ENCODE measurements at regions not wholly inside any gene's neighbourhood (a gene's known extent, or its start where the extent isn't known, plus 50 kb on each side); places are given as distances from the start of the nearest gene placed in this dataset.

- Histone ChIP-seq H3K27ac (ENCODE audit: low read length) (no peak overlapping the region), H3K9me3 (ENCODE audit: control insufficient read depth in 2 of 2, low read length in 2 of 2) (no peaks in the 10 kb centered on the region), H3K27me3 (ENCODE audit: control insufficient read depth in 1 of 2, insufficient read depth in 2 of 2, low read length in 2 of 2) (no peaks in the 10 kb centered on the region), H3K36me3 (ENCODE audit: control insufficient read depth in 2 of 2, insufficient read depth in 2 of 2, low read length in 2 of 2) (no peaks in the 10 kb centered on the region), H3K4me3 (ENCODE audit: low read length in 2 of 2) (no peak overlapping the region), H3K9ac (ENCODE audit: low read length in 2 of 2) (no peak overlapping the region), H3K4me1 (ENCODE audit: control insufficient read depth, insufficient read depth, low read length) (peaks cover 5% of the 10 kb centered on the region)
These were observed 76.8 kb upstream of the ANKH start for GRCh38 chr5:14948383-14948782.

DNA sequence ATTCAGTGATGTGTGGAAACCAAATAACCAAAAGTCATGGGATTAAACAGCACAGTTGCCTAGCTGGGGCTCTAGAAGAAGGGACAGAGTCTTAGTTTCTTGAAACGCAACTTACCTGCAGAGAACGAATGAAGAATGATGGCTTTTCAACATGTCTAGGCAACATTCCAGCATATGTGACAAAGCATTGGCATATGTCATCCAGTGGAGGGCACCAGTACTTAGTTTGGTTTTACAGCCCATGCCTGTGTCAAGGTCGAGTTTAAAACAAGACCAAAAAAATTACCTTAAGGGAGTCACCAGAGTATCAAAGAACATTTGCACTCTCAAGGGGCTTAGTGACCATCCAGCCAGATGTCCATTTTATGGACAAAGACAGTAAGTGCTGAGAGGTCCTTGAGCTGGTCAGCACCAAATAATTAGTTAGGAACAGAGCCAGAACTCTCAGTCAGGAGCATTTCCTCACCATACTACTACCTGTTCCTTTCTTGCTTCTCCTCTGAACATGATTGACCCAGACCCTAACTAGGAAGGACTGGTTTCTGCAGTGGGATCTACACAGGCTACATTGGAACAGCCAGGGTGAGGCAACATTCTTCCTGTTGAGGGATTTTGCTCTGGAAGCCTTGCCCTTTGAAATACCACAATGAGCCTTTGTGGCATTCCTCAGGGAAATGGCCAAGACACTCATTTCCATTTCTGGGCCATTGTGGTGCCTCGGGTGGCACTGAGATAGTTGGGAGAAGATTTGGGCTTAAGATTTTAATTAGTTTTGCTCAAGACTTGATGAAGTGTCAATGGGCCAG is 75.4 kb upstream of the ANKH start:
- Histone ChIP-seq H3K27ac (ENCODE audit: low read length) (no peak overlapping the region), H3K9me3 (ENCODE audit: control insufficient read depth in 2 of 2, low read length in 2 of 2) (no peaks in the 10 kb centered on the region), H3K4me1 (ENCODE audit: control insufficient read depth, insufficient read depth, low read length) (no peaks in the 10 kb centered on the region), H3K9ac (ENCODE audit: low read length in 2 of 2) (no peak overlapping the region), H3K36me3 (ENCODE audit: control insufficient read depth in 2 of 2, insufficient read depth in 2 of 2, low read length in 2 of 2) (no peaks in the 10 kb centered on the region), H3K4me3 (ENCODE audit: low read length in 2 of 2) (no peak overlapping the region), H3K27me3 (ENCODE audit: control insufficient read depth in 1 of 2, insufficient read depth in 2 of 2, low read length in 2 of 2) (no peaks in the 10 kb centered on the region)

GRCh38 chr5:14945450-14945849 is 73.9 kb upstream of the ANKH start:
- Histone ChIP-seq H3K9ac (ENCODE audit: low read length in 2 of 2) (no peak overlapping the region), H3K27me3 (ENCODE audit: control insufficient read depth in 1 of 2, insufficient read depth in 2 of 2, low read length in 2 of 2) (no peaks in the 10 kb centered on the region), H3K9me3 (ENCODE audit: control insufficient read depth in 2 of 2, low read length in 2 of 2) (no peaks in the 10 kb centered on the region), H3K27ac (ENCODE audit: low read length) (no peak overlapping the region), H3K4me3 (ENCODE audit: low read length in 2 of 2) (no peak overlapping the region), H3K36me3 (ENCODE audit: control insufficient read depth in 2 of 2, insufficient read depth in 2 of 2, low read length in 2 of 2) (no peaks in the 10 kb centered on the region), H3K4me1 (ENCODE audit: control insufficient read depth, insufficient read depth, low read length) (no peaks in the 10 kb centered on the region)

DNA sequence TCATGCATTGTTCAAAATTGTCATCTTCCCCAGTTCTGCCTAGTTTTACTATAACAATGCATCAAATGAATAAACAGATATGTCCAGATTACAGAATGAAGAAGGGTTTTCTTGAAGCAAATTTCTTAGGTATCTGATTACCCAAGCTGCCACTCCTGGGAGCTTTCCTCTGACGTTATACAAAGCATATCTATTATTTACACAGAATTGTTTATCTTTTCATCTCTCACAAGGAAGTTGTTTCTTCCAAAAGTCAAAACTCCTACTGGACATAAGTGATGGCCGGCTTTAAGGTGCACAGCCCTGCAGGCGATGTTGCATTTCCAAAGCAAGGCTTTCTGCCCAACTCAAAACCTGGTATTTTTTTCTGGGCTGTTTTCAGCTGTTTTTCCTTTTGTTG is 73.4 kb upstream of the ANKH start:
- H3K4me3 ChIP-seq (ENCODE audit: low read length in 2 of 2) = no peak overlapping the region
- H3K9me3 ChIP-seq (ENCODE audit: control insufficient read depth in 2 of 2, low read length in 2 of 2) = no peaks in the 10 kb centered on the region
- no peak overlapping the region for H3K27ac ChIP-seq (ENCODE audit: low read length)
- no peak overlapping the region for H3K9ac ChIP-seq (ENCODE audit: low read length in 2 of 2)
- H3K4me1 ChIP-seq (ENCODE audit: control insufficient read depth, insufficient read depth, low read length) = no peaks in the 10 kb centered on the region
- no peaks in the 10 kb centered on the region for H3K36me3 ChIP-seq (ENCODE audit: control insufficient read depth in 2 of 2, insufficient read depth in 2 of 2, low read length in 2 of 2)
- no peaks in the 10 kb centered on the region for H3K27me3 ChIP-seq (ENCODE audit: control insufficient read depth in 1 of 2, insufficient read depth in 2 of 2, low read length in 2 of 2)

- Histone ChIP-seq H3K36me3 (ENCODE audit: control insufficient read depth in 2 of 2, insufficient read depth in 2 of 2, low read length in 2 of 2) (no peaks in the 10 kb centered on the region), H3K9ac (ENCODE audit: low read length in 2 of 2) (no peak overlapping the region), H3K27me3 (ENCODE audit: control insufficient read depth in 1 of 2, insufficient read depth in 2 of 2, low read length in 2 of 2) (no peaks in the 10 kb centered on the region), H3K27ac (ENCODE audit: low read length) (no peak overlapping the region), H3K4me1 (ENCODE audit: control insufficient read depth, insufficient read depth, low read length) (no peaks in the 10 kb centered on the region), H3K9me3 (ENCODE audit: control insufficient read depth in 2 of 2, low read length in 2 of 2) (no peaks in the 10 kb centered on the region), H3K4me3 (ENCODE audit: low read length in 2 of 2) (no peak overlapping the region)
These were observed 72.8 kb upstream of the ANKH start for GRCh38 chr5:14944350-14944739.

- Histone ChIP-seq H3K4me1 (ENCODE audit: control insufficient read depth, insufficient read depth, low read length) (no peaks in the 10 kb centered on the region), H3K9ac (ENCODE audit: low read length in 2 of 2) (no peak overlapping the region), H3K36me3 (ENCODE audit: control insufficient read depth in 2 of 2, insufficient read depth in 2 of 2, low read length in 2 of 2) (no peaks in the 10 kb centered on the region), H3K27ac (ENCODE audit: low read length) (no peak overlapping the region), H3K9me3 (ENCODE audit: control insufficient read depth in 2 of 2, low read length in 2 of 2) (no peaks in the 10 kb centered on the region), H3K4me3 (ENCODE audit: low read length in 2 of 2) (no peak overlapping the region), H3K27me3 (ENCODE audit: control insufficient read depth in 1 of 2, insufficient read depth in 2 of 2, low read length in 2 of 2) (no peaks in the 10 kb centered on the region)
These were observed 70.6 kb upstream of the ANKH start for GRCh38 chr5:14942212-14942611.

GRCh38 chr5:14937254-14937653 is 65.7 kb upstream of the ANKH start:
- Histone ChIP-seq H3K27ac (ENCODE audit: low read length) (no peak overlapping the region), H3K27me3 (ENCODE audit: control insufficient read depth in 1 of 2, insufficient read depth in 2 of 2, low read length in 2 of 2) (no peaks in the 10 kb centered on the region), H3K4me1 (ENCODE audit: control insufficient read depth, insufficient read depth, low read length) (no peaks in the 10 kb centered on the region), H3K36me3 (ENCODE audit: control insufficient read depth in 2 of 2, insufficient read depth in 2 of 2, low read length in 2 of 2) (no peaks in the 10 kb centered on the region), H3K4me3 (ENCODE audit: low read length in 2 of 2) (no peak overlapping the region), H3K9me3 (ENCODE audit: control insufficient read depth in 2 of 2, low read length in 2 of 2) (no peaks in the 10 kb centered on the region), H3K9ac (ENCODE audit: low read length in 2 of 2) (no peak overlapping the region)

DNA sequence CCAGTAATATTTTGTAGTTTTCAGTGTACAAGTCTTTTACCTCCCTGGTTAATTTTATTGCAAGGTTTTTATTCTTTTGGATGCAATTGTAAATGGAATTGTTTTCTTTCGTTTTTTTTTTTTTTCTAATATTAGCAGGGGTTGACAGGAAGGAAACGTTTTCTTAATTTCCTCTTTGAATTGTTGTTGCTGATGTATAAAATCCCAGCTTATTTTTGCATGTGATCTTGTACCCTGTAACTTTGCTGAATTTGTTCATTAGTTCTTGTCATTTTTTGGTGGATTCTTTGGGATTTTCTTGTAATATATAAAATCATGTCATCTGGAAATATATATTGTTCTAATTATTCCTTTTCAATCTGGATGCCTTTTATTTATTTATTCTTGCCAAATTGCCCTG is 65.0 kb upstream of the ANKH start:
- H3K9ac ChIP-seq (ENCODE audit: low read length in 2 of 2) = no peak overlapping the region
- no peak overlapping the region for H3K4me3 ChIP-seq (ENCODE audit: low read length in 2 of 2)
- H3K27ac ChIP-seq (ENCODE audit: low read length) = no peak overlapping the region
- no peaks in the 10 kb centered on the region for H3K36me3 ChIP-seq (ENCODE audit: control insufficient read depth in 2 of 2, insufficient read depth in 2 of 2, low read length in 2 of 2)
- H3K9me3 ChIP-seq (ENCODE audit: control insufficient read depth in 2 of 2, low read length in 2 of 2) = no peaks in the 10 kb centered on the region
- no peaks in the 10 kb centered on the region for H3K27me3 ChIP-seq (ENCODE audit: control insufficient read depth in 1 of 2, insufficient read depth in 2 of 2, low read length in 2 of 2)
- H3K4me1 ChIP-seq (ENCODE audit: control insufficient read depth, insufficient read depth, low read length) = no peaks in the 10 kb centered on the region

DNA sequence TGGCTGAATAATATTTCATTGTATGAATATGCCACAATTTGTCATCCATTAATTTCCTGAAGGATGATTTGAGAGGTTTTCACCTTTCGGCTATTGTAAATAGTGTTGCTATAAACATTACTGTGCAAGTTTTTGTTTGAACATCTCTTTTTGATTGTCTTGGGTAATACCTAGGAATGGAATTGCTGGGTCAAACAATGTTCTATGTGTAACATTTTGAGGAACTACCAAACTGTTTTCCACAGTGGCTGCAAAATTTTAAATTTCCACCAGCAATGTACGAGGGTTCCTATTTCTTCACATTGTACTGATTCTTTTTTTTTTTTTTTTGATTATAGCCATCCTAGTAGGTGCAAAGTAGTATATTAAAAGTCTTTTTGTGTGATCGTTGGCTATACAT is 63.8 kb upstream of the ANKH start:
- Histone ChIP-seq H3K9ac (ENCODE audit: low read length in 2 of 2) (no peak overlapping the region), H3K27me3 (ENCODE audit: control insufficient read depth in 1 of 2, insufficient read depth in 2 of 2, low read length in 2 of 2) (no peaks in the 10 kb centered on the region), H3K36me3 (ENCODE audit: control insufficient read depth in 2 of 2, insufficient read depth in 2 of 2, low read length in 2 of 2) (no peaks in the 10 kb centered on the region), H3K4me1 (ENCODE audit: control insufficient read depth, insufficient read depth, low read length) (no peaks in the 10 kb centered on the region), H3K27ac (ENCODE audit: low read length) (no peak overlapping the region), H3K9me3 (ENCODE audit: control insufficient read depth in 2 of 2, low read length in 2 of 2) (no peaks in the 10 kb centered on the region), H3K4me3 (ENCODE audit: low read length in 2 of 2) (no peak overlapping the region)

DNA sequence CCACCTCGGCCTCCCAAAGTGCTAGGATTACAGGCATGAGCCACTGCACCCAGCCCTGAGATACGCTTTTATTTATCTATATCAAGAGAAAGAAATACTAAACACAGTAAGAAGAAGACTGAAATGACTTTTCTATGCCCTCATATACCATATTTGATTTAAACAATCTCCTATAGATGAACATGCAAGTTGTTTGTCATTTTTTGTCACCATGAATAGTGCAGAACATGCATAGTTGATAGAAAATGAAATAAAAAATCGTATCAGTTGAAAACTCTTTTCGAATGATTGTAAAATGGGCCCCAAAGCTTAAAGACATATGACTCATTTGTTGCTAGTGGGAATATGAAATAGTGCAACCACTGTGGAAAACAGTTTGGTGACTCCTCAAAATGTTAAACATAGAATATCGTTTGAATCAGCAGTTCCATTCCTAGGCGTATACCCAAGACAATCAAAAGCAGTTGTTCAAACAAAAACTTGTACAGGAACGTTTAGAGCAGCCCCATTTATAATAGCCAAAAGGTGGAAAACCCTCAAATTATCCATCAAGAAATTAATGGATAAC is 61.4 kb upstream of the ANKH start:
- H3K4me1 ChIP-seq (ENCODE audit: control insufficient read depth, insufficient read depth, low read length) = no peaks in the 10 kb centered on the region
- H3K27me3 ChIP-seq (ENCODE audit: control insufficient read depth in 1 of 2, insufficient read depth in 2 of 2, low read length in 2 of 2) = no peaks in the 10 kb centered on the region
- H3K36me3 ChIP-seq (ENCODE audit: control insufficient read depth in 2 of 2, insufficient read depth in 2 of 2, low read length in 2 of 2) = no peaks in the 10 kb centered on the region
- no peak overlapping the region for H3K4me3 ChIP-seq (ENCODE audit: low read length in 2 of 2)
- H3K9me3 ChIP-seq (ENCODE audit: control insufficient read depth in 2 of 2, low read length in 2 of 2) = no peaks in the 10 kb centered on the region
- no peak overlapping the region for H3K9ac ChIP-seq (ENCODE audit: low read length in 2 of 2)
- H3K27ac ChIP-seq (ENCODE audit: low read length) = no peak overlapping the region

- no peaks in the 10 kb centered on the region for H3K9me3 ChIP-seq (ENCODE audit: control insufficient read depth in 2 of 2, low read length in 2 of 2)
These were observed 58.9 kb upstream of the ANKH start for GRCh38 chr5:14930486-14930885.

More at GRCh38 chr5:14930486-14930885, 58.9 kb upstream of the ANKH start:
- Histone ChIP-seq H3K4me1 (ENCODE audit: control insufficient read depth, insufficient read depth, low read length) (peaks cover 3% of the 10 kb centered on the region), H3K36me3 (ENCODE audit: control insufficient read depth in 2 of 2, insufficient read depth in 2 of 2, low read length in 2 of 2) (no peaks in the 10 kb centered on the region), H3K27ac (ENCODE audit: low read length) (no peak overlapping the region), H3K9ac (ENCODE audit: low read length in 2 of 2) (no peak overlapping the region), H3K4me3 (ENCODE audit: low read length in 2 of 2) (no peak overlapping the region), H3K27me3 (ENCODE audit: control insufficient read depth in 1 of 2, insufficient read depth in 2 of 2, low read length in 2 of 2) (no peaks in the 10 kb centered on the region)

All from stomach smooth muscle (tissue), 2 donors.